ENCODE measurements at regions not wholly inside any gene's neighbourhood (a gene's known extent, or its start where the extent isn't known, plus 50 kb on each side); places are given as distances from the start of the nearest gene placed in this dataset.
A peak's percentile ranks its signal among the peaks of the same experiment; 100 is the strongest.

- intact Hi-C loops (cut with DNase I), result loop anchor here in 1 of 2 donors (10.0 kb wide), 1 partner anchor 138 kb away; no protein-coding TSS in a partner anchor
- no peaks in the 10 kb centered on the region for H3K36me3 ChIP-seq (replicated peaks in 1 of 2)
- no peak overlapping the region for H3K27ac ChIP-seq
- H3K4me3 ChIP-seq, result no peak overlapping the region
- no peak for DNase-seq
- H3K9me3 ChIP-seq (replicated peaks in 1 of 3), result no peaks in the 10 kb centered on the region
- no peaks in the 10 kb centered on the region for H3K27me3 ChIP-seq
- WGBS, 4 donors, result 76 to 83% (median 82%) methylated on average over 5 of the region's 5 CpGs
- TF ChIP-seq POLR2A (IDR thresholded peaks at IDR 0.05) (no peak), CTCF (IDR thresholded peaks at IDR 0.05) (no peak)
- peaks cover 0 to 7% of the 10 kb centered on the region in 2 donors for H3K4me1 ChIP-seq (replicated peaks in 1 of 2)
Measured at GRCh38 chr5:173456751-173457171, 128.5 kb upstream of the STC2 start.

DNA sequence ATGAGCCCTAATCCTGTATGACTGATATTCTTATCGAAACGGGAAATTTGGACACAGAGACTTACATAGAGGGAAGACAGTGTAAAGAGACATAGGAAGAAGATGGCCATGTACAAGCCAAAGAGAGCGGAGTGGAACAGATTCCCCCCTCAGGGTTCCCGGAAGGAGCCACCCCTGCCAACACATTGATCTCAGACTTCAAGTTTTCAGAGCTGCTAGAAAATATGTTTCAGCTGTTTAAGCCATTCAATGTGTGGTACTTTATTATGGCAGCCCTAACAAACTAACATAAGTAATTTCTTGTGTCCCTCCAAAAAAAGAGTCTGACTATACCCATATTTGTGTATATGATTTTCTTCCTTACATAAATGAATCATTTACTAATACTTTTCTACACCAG is 128.0 kb upstream of the STC2 start:
- Histone ChIP-seq H3K27me3 (no peaks in the 10 kb centered on the region), H3K27ac (peak overlapping the region in 1 of 5 donors; percentile 92), H3K9me3 (replicated peaks in 1 of 3) (no peaks in the 10 kb centered on the region), H3K4me1 (replicated peaks in 1 of 2) (peaks cover 0 to 11% of the 10 kb centered on the region in 2 donors), H3K36me3 (replicated peaks in 1 of 2) (no peaks in the 10 kb centered on the region), H3K4me3 (no peak overlapping the region)
- intact Hi-C loops (cut with DNase I), result loop anchor here in 1 of 2 donors (10.0 kb wide), 1 partner anchor 139 kb away; no protein-coding TSS in a partner anchor
- DNase-seq, result no peak
- no peak for TF ChIP-seq CTCF (IDR thresholded peaks at IDR 0.05)
- TF ChIP-seq POLR2A (IDR thresholded peaks at IDR 0.05), result no peak
- WGBS, 4 donors, result 89 to 94% (median 91%) methylated on average over 4 of the region's 4 CpGs

- TF ChIP-seq CTCF (IDR thresholded peaks at IDR 0.05), result no peak
- TF ChIP-seq POLR2A (IDR thresholded peaks at IDR 0.05), result no peak
- Histone ChIP-seq H3K4me3 (no peak overlapping the region), H3K9me3 (replicated peaks in 1 of 3) (no peaks in the 10 kb centered on the region), H3K27ac (peak overlapping the region in 3 of 5 donors; percentile 72 to 92 (median 82)), H3K27me3 (no peaks in the 10 kb centered on the region), H3K4me1 (replicated peaks in 1 of 2) (peaks cover 0 to 11% of the 10 kb centered on the region in 2 donors), H3K36me3 (replicated peaks in 1 of 2) (no peaks in the 10 kb centered on the region)
- no peak for DNase-seq
- intact Hi-C loops (cut with DNase I), result loop anchor here in 1 of 2 donors (10.0 kb wide), 1 partner anchor 139 kb away; no protein-coding TSS in a partner anchor
- 65 to 76% (median 67%) methylated on average over 4 of the region's 4 CpGs for WGBS, 4 donors
Measured at GRCh38 chr5:173455599-173455957, 127.4 kb upstream of the STC2 start.

DNA sequence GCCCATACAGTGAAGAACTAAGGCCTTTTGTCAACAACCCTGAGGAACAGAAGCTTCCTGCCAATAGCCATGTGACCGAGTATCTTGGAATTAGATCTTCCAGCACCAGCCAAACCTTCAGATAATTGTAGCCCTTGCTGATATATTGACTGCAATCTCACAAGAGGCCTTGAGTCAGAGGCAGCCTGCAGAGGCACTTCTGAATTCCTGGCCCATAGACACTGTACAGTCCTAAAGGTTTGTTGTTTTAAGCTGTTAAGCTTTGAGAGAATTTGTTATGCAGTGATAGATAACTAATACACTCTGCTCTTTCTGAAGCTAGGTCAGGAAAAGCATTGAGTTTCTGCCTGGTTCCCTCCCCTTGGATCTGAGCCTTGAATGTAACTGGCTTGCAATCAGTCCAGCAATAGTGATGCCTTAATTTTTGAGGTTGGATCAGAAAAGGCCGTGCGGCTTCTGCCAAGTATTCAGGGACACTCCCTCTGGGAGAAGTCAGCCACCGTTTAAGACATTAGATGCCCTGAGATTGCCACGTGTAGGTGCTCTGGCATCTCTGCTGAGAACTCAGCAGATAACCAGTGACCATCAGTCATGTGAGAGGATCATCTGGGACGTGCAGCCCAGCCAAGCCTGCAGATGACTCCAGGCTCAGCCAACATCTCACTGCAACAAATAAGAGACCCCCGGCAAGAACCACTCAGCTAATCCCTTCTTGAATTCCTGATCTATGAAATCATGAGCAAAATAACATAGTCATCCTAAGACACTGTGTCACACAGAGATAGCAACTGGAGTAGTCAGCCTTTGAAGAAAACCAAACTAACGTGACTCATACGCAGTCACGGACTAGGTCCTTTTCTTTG is 126.8 kb upstream of the STC2 start:
- intact Hi-C loops (cut with DNase I), result loop anchor here in 1 of 2 donors (10.0 kb wide), 1 partner anchor 140 kb away; no protein-coding TSS in a partner anchor
- peak; percentile 25 to 69 (median 47) for DNase-seq
- Histone ChIP-seq H3K36me3 (replicated peaks in 1 of 2) (no peaks in the 10 kb centered on the region), H3K4me1 (replicated peaks in 1 of 2) (peaks cover 0 to 11% of the 10 kb centered on the region in 2 donors), H3K9me3 (replicated peaks in 1 of 3) (no peaks in the 10 kb centered on the region), H3K27ac (peak overlapping the region in 4 of 5 donors; percentile 49 to 92 (median 77)), H3K4me3 (no peak overlapping the region), H3K27me3 (no peaks in the 10 kb centered on the region)
- no peak for TF ChIP-seq CTCF (IDR thresholded peaks at IDR 0.05)
- 29 to 52% (median 37%) methylated on average over 6 to 10 of the region's 10 CpGs for WGBS, 4 donors

Data from adrenal gland (tissue), 9 donors.